ENCODE measurements at regions not wholly inside any gene's neighbourhood (a gene's known extent, or its start where the extent isn't known, plus 50 kb on each side); places are given as distances from the start of the nearest gene placed in this dataset.

DNA sequence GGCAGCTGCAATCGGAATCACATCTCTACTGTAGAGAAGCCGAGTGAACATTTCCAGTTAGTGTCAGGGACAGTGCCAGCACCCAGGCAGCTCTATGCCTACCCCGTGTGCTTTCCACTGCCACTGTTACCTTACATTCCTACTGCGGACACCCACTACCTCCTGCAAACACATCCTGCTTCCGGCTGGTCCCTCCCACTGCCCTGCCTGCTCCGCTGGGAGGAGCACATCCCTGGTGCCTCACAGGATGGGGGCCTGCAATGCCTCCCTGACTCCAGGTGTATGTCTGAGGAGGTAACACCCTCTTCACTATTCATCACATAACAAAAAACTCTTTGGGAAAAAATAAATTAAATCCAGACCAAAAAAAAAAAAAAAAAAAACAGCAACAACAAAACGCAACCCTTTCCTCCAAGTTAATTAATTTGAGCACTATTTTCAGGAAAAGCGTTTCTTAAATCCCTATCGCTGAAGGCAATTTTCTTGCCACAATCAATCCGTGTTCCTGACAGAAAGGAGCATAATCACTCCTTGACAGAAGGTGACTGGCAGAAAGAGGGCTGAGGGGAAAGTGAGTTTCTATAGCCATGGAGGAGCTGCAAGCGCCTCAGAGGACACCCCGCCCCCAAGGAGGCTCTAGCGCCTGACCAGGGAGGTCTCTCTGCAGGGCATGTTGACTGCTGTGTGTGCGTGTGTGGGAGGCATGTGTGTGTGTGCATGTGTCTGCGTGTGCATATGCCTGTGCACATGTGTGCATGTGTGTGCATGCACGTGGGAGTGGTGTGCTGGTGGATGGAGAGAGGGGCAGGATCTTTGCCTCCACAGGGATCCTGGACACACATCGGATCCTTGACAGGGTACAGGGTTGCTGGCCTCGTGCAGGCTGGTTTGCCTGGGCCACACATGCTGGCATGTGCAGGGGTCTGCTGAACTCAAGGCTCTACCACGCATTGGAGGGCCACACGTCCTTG is 134.8 kb upstream of the NTM start:
- no peak for DNase-seq

DNA sequence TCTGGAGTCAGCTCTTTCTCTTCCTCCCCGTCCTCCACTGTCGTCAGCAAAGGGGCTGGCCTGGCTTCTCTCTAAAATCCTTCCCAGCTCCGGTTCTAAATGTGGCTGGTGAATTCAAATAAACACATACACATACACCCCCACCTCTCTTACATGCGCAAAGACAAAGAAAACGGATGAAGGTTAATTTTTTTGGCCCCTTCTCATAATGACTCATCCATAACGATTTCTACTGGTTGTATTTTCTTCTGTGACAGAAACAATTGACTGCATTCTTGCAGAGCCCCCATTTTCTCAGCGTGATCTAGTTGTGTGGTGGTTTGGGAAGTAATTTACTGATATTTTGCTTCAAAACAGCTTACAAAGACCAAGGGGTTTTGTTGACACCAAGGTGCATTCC is 130.0 kb upstream of the NTM start:
- DNase-seq: no peak

DNA sequence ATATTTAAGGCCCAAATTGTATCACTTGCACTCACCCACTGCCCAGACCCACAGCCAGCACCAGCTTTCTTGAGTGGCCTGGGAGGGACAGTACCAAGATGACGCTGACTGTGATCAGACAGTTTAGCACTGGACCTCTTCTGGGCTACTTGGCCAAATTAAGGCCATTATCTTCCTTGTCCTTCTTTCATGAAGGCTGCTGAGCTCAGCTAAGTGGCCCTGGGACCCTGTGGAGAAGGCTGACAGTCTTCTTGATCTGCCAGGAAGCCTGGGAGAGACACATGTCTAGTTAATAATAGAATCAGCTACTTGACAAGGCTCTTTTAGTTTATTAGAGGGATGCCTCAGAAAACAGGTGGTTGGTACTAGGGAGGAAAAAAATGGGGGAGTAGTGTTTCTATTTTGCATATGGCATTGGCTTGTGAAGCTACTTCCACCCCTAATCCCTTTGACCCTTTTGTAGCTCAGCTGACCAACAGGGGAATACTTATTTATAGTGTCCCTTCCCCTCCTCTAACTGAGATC is 127.9 kb upstream of the NTM start:
- no peak for DNase-seq

GRCh38 chr11:131246156-131246555 is 124.3 kb upstream of the NTM start:
- no peak for DNase-seq

GRCh38 chr11:131246663-131247062 is 123.8 kb upstream of the NTM start:
- DNase-seq: no peak

GRCh38 chr11:131248588-131248987 is 121.8 kb upstream of the NTM start:
- no peak for DNase-seq

DNA sequence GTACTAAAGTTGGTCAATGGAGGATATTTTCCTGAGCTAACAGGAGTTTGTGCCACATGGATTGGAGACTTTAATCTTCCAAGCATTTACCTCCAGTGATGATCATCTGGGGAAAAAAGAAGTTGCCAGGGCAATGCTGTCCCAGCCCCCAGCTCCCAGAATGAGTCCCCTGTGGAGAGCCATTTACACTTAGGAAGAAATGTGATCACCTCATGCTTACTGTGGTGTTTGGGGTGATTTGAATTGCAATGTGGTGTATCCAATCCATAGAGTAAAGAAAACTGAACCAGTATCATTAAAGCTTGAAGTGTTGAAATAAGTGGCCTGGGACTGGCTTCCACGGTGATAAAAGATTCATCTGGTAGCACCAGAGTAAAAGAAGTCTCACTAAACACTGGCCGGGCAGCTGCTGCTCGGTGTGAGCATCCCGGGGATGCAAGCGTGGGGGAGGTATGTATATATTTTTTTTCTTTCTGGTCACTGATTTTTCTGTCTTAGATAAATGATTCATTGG is 117.2 kb upstream of the NTM start:
- peak; percentile 93 for DNase-seq

- DNase-seq: peak; percentile 83
Measured at GRCh38 chr11:131253656-131254151, 116.7 kb upstream of the NTM start.

GRCh38 chr11:131254254-131254653 is 116.2 kb upstream of the NTM start:
- no peak for DNase-seq

- peak; percentile 84 for DNase-seq
Measured at GRCh38 chr11:131274233-131274632, 96.2 kb upstream of the NTM start.

DNA sequence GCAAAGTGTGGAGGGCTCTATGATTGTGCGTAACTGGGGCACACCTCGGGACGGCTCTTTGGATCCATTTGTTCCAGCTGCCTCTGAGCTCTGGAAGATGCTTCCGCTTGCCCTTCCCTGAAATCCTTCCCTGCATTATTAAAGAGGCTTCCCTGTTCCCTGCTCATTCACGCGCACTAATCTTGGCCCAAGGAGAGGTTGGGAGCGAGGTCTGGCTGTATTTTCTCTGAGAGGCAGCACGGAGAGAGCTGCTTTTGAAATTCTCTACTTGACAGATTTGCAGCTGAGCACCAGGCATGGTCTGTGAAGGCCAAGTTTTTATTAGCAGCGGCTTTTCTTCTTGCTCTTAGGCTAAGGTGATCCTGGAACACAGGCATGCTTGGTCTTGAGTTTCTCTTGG is 94.8 kb upstream of the NTM start:
- DNase-seq: peak; percentile 64

GRCh38 chr11:131278472-131278871 is 91.9 kb upstream of the NTM start:
- no peak for DNase-seq

- DNase-seq: no peak
Measured at GRCh38 chr11:131279654-131280384, 90.6 kb upstream of the NTM start.

- no peak for DNase-seq
Measured at GRCh38 chr11:131281316-131281715, 89.1 kb upstream of the NTM start.

GRCh38 chr11:131284041-131284440 is 86.4 kb upstream of the NTM start:
- DNase-seq: no peak

GRCh38 chr11:131288521-131289091 is 81.8 kb upstream of the NTM start:
- no peak for DNase-seq

DNA sequence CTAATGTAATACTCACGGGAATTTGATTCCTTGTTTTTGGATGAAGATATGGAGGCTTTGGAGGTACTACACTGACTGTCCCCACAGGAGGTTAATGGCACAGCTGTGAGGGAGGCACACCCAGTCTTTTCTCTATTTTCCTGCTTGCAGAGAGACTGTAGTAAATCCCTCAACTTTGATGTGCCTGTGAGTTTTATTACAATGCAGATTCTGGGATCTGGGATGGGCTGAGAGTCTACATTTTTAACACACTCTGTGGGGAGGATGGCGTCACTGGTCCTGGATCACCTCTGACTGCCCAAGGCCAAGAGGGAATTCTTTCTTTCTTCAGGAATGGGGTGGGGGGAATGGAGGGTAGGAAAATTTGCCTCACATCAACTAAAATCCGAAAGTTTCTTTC is 80.2 kb upstream of the NTM start:
- no peak for DNase-seq

GRCh38 chr11:131295986-131296385 is 74.4 kb upstream of the NTM start:
- DNase-seq: no peak

DNA sequence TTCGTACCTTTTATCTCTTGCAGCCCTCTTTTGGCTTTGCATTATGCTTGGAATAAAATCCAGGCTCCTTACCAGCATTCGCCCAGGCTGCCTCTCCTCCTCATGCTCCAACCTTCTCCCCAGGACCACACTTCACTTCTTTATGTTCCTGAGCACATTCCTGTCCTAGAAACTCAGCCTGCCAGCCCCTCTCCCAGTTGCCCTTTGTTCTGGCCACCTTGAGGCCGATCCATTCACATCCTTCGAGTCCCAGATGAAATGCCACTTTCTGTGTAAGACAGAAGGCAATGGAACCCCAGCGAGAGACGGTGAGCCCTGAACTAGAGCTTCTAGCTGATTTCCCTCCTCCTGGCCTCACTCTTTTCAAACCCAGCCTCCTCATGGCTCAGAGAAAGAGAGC is 73.0 kb upstream of the NTM start:
- DNase-seq: no peak

DNA sequence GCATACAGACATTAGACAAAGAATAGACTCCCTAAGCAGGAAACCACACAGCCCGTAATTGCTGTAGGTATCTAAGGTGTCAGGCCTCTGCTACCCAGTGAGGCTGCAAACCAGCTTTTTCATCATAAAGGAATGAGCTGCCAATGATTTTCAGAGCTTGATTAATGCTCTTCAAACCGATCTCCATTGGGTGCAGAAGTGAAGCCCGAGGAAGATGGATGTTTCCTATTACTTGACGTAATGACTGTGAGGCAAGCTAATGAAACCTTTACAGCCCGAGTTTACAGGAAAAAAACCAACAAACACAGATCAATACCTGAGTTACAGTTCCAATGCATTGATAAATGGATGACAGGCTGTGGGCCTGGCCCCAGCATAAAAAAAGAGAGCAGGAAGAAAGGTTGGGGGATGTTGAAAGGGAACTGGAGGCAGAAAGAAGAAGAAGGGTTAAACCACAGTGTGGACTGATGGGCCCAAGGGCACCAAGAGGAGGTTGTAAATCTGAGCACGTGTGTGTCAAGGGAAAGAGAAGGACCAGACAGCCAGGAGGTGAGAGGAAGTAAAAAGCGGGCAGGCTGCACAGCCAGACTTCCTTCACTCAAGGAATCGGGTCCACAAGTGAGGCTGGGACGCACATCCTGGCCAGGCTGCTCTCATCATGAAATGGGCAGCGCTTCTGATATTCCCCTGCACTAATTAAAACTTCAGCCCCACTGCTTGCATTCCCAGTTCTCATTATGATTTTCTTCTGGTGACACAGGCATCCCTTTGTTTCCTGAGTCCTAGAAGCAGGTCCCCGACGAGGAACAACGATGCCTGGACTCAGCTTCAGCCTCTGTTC is 70.6 kb upstream of the NTM start:
- DNase-seq: no peak

- no peak for DNase-seq
Measured at GRCh38 chr11:131300439-131300717, 70.0 kb upstream of the NTM start.

DNA sequence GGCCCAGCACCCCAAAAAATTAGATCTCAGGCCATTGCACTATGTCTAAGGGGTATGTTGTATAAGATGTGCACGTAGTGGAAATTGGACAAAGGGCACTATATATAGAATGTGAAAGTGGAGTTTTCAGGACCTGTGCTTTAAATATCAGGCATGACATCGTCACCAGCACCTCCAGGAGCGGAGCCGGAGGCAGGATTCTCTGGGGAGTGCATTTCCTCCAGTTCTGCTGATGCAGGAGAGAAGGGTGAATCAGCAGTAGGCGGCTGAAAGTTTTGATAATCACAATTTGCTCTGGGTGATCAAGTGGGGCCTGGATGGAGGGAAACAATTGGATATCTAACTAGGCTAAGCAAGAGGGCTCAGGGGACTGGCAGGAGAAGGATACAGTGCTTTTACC is 69.1 kb upstream of the NTM start:
- no peak for DNase-seq
